Vagina (tissue), 2 donors: ENCODE measurements at regions not wholly inside any gene's neighbourhood (a gene's known extent, or its start where the extent isn't known, plus 50 kb on each side); places are given as distances from the start of the nearest gene placed in this dataset.
A peak's percentile ranks its signal among the peaks of the same experiment; 100 is the strongest.

Experiments
- DNase-seq, 2 donors: peaks; one replicate each; pipeline ENCODE4 v3.0.0-alpha.2; 2017; ENCODE audit errors: extremely low spot score in 2 of 2
- H3K27ac ChIP-seq: fragments of 200-600 bp; sonication (generic); one replicate; pipeline ENCODE4 v1.5.1; 2019
- H3K27me3 ChIP-seq: fragments of 200-600 bp; sonication (generic); one replicate; pipeline ENCODE4 v1.5.1; 2019
- H3K36me3 ChIP-seq, 2 donors: fragments of 200-600 bp; sonication (generic); one replicate each; pipeline ENCODE4 v1.5.1; 2017 to 2019
- H3K4me1 ChIP-seq: fragments of 200-600 bp; sonication (generic); one replicate; pipeline ENCODE4 v1.5.1; 2019
- H3K4me3 ChIP-seq, 2 donors: fragments of 200-600 bp; sonication (generic); 1 replicate in 1 of 2; 2 replicates in 1 of 2; pipeline ENCODE4 v1.5.1; 2016 to 2019
- H3K9me3 ChIP-seq: fragments of 200-600 bp; sonication (generic); one replicate; pipeline ENCODE4 v1.5.1; 2019
- CTCF ChIP-seq, 3 experiments: fragments of 450-650 bp in 2 of 3; fragments of 200-600 bp in 1 of 3; sonication (generic) in 1 of 3; IDR thresholded peaks; one replicate each; pipeline ENCODE4 v1.5.1; 2017 to 2019; ENCODE audit warnings: antibody characterized with exemption in 3 of 3, mild to moderate bottlenecking in 2 of 3, moderate library complexity in 2 of 3
- POLR2A ChIP-seq, 2 donors: fragments of 450-650 bp; IDR thresholded peaks; one replicate each; pipeline ENCODE4 v1.6.1; 2017; ENCODE audit warnings: antibody characterized with exemption in 2 of 2, mild to moderate bottlenecking in 2 of 2, moderate library complexity in 2 of 2
- POLR2AphosphoS5 ChIP-seq, 2 donors: sonication (generic); formaldehyde crosslinking; IDR thresholded peaks; one replicate each; pipeline ENCODE4 v1.9.0; 2017; ENCODE audit warnings: antibody characterized with exemption in 2 of 2, mild to moderate bottlenecking in 2 of 2, low read depth in 1 of 2; ENCODE audit not compliant: insufficient read depth in 1 of 2
- intact Hi-C: fragments of 100-400 bp; cut with DNase I; formaldehyde crosslinking; loops from one replicate; pipeline ENCODE4 v1.15.1; 2023

DNA sequence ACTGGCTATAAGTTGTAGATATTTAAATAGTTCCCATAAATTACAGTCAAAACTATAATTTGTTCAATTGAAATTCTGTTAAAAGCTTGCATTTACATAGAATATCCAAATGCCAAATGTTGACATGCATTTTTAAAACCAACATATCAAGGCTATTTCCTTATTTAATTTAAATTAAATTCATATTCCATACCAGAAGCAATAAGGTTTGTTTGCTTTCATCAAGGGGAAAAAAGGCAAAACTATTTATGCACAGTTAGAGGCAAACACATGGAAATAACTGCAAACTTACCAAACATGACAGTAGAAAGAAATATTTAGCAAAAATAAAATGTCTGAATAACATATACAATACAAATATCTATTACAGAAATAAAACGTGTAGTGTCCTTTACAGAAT, 1581.2 kb upstream of the TENM4 start:
- H3K9me3 ChIP-seq: no peaks in the 10 kb centered on the region
- H3K27me3 ChIP-seq: no peaks in the 10 kb centered on the region
- DNase-seq: no peak
- TF ChIP-seq POLR2AphosphoS5 (IDR thresholded peaks at IDR 0.05; ENCODE audit: insufficient read depth in 1 of 2, low read depth in 1 of 2): no peak
- TF ChIP-seq CTCF (IDR thresholded peaks at IDR 0.05): no peak
- H3K27ac ChIP-seq: no peak overlapping the region
- no peaks in the 10 kb centered on the region for H3K4me1 ChIP-seq
- H3K4me3 ChIP-seq: no peak overlapping the region
- intact Hi-C loops: no loop called here
- no peaks in the 10 kb centered on the region for H3K36me3 ChIP-seq

- no peaks in the 10 kb centered on the region for H3K4me1 ChIP-seq
- H3K27ac ChIP-seq: no peak overlapping the region
- H3K9me3 ChIP-seq: no peaks in the 10 kb centered on the region
- DNase-seq: no peak
- intact Hi-C loops: no loop called here
- no peak overlapping the region for H3K4me3 ChIP-seq
- no peaks in the 10 kb centered on the region for H3K27me3 ChIP-seq
- no peaks in the 10 kb centered on the region for H3K36me3 ChIP-seq
- TF ChIP-seq POLR2AphosphoS5 (IDR thresholded peaks at IDR 0.05; ENCODE audit: insufficient read depth in 1 of 2, low read depth in 1 of 2): no peak
- TF ChIP-seq CTCF (IDR thresholded peaks at IDR 0.05): no peak
- TF ChIP-seq POLR2A (IDR thresholded peaks at IDR 0.05): no peak
Observed at GRCh38 chr11:81010631-81011030, 1569.8 kb upstream of the TENM4 start.

- no peak overlapping the region for H3K27ac ChIP-seq
- no peaks in the 10 kb centered on the region for H3K9me3 ChIP-seq
- no peak for TF ChIP-seq CTCF (IDR thresholded peaks at IDR 0.05)
- no peak for TF ChIP-seq POLR2A (IDR thresholded peaks at IDR 0.05)
- no peak for TF ChIP-seq POLR2AphosphoS5 (IDR thresholded peaks at IDR 0.05; ENCODE audit: insufficient read depth in 1 of 2, low read depth in 1 of 2)
- no peak overlapping the region for H3K4me3 ChIP-seq
- intact Hi-C loops: no loop called here
- H3K36me3 ChIP-seq: no peaks in the 10 kb centered on the region
- no peaks in the 10 kb centered on the region for H3K4me1 ChIP-seq
- no peak for DNase-seq
- no peaks in the 10 kb centered on the region for H3K27me3 ChIP-seq
Observed at GRCh38 chr11:81007046-81007445, 1566.2 kb upstream of the TENM4 start.

DNA sequence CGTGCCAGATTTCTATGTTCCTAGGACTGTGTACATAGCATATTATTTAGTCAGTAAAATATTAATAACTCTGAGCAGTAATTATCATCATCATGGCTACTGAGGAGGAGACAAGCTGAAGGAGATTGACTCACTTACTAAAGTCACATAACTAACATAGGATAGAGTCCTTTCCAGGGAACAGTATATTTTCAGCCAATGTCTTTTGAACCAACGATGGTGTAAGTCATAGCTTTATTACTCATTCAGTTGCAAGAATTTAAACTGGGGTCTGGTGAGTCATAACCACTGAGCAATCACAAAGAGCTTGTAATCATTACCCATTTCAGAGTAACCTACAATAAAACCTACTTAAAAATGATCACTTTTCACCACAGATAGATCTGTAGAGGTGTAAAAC, 1564.8 kb upstream of the TENM4 start:
- intact Hi-C loops: no loop called here
- no peak overlapping the region for H3K4me3 ChIP-seq
- TF ChIP-seq POLR2AphosphoS5 (IDR thresholded peaks at IDR 0.05; ENCODE audit: insufficient read depth in 1 of 2, low read depth in 1 of 2): peak in 1 of 2 donors; percentile 57
- no peak for TF ChIP-seq CTCF (IDR thresholded peaks at IDR 0.05)

GRCh38 chr11:81004576-81004975, 1563.7 kb upstream of the TENM4 start:
- Histone ChIP-seq H3K9me3 (no peaks in the 10 kb centered on the region), H3K4me1 (no peaks in the 10 kb centered on the region), H3K27ac (no peak overlapping the region), H3K4me3 (no peak overlapping the region), H3K36me3 (no peaks in the 10 kb centered on the region), H3K27me3 (no peaks in the 10 kb centered on the region)
- no peak for TF ChIP-seq CTCF (IDR thresholded peaks at IDR 0.05)
- no peak for TF ChIP-seq POLR2AphosphoS5 (IDR thresholded peaks at IDR 0.05; ENCODE audit: insufficient read depth in 1 of 2, low read depth in 1 of 2)
- TF ChIP-seq POLR2A (IDR thresholded peaks at IDR 0.05): no peak
- DNase-seq: no peak
- intact Hi-C loops: no loop called here

More for the DNA sequence above, 1564.8 kb upstream of the TENM4 start:
- Histone ChIP-seq H3K27me3 (no peaks in the 10 kb centered on the region), H3K9me3 (no peaks in the 10 kb centered on the region), H3K4me1 (no peaks in the 10 kb centered on the region), H3K36me3 (no peaks in the 10 kb centered on the region), H3K27ac (no peak overlapping the region)
- DNase-seq: no peak
